NCI-H1105 (cell line): ENCODE measurements at regions not wholly inside any gene's neighbourhood (a gene's known extent, or its start where the extent isn't known, plus 50 kb on each side); places are given as distances from the start of the nearest gene placed in this dataset.

Experiments
- DNase-seq: peaks from one replicate; lab custom pipeline; 2025; lab: John Stamatoyannopoulos, UW

DNA sequence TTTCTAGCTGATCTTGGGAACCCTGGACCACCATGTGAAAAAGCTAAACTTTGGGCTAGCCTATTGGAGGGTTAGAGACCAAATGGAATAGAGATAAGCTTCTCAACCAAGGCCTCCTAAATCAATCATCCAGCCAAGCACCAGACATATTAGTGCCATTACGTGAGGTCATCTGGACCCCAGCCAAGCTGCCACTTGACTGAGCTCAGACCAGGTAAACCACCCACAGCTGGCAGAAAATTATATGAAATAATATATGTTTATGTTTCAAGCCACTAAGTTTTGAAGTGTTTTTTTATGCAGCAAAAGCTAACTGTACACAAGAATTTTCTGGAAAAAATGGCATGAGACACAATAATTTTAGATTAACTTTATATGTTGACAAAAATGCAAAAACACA, 82.6 kb upstream of the PCGF5 start:
- DNase-seq = peak; percentile 66

DNA sequence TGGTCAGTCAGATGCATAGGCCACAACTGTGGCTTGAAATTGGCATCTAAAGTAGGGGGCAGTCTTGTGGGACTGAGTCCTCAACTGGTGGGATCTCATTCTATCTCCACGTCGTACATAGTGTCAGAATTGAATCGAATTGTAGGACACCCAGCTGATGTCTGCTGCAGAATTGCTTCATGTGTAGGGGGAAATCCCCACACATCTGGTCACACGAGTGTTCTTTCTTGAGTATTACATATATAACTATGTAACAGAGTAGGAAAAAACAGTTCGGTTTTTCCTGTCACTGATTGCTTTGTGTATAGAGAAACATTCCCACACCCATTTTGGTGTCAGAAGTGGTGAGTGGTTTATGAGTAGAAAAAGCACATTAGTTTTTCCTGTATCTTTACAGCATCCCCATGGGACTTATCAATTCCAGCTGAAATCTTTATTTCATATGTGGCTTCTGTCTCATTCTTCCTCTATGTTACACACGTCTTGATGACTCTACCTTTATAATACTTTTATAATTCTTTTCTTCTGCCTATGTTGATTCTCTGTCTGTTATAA, 79.4 kb upstream of the PCGF5 start:
- no peak for DNase-seq

- no peak for DNase-seq
Observed at GRCh38 chr10:91144961-91145360, 75.5 kb upstream of the PCGF5 start.

DNA sequence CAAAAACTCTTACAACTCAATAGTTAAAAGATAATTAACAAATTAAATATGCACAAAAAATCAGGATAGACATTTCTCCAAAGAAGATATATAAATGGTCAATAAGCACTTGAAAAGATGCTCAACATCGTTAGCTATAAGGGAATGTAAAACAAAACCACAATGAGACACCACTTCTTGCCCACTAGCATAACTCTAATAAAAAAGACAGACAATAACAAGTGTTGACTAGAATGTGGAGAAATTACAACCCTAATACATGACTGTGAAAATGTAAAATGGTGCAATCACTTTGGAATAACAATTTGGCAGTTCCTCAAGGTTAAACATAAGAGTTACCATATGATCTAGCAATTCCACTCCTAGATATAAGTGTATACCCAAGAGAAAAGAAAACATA, 74.3 kb upstream of the PCGF5 start:
- no peak for DNase-seq

GRCh38 chr10:91149550-91149949, 70.9 kb upstream of the PCGF5 start:
- DNase-seq = no peak

DNA sequence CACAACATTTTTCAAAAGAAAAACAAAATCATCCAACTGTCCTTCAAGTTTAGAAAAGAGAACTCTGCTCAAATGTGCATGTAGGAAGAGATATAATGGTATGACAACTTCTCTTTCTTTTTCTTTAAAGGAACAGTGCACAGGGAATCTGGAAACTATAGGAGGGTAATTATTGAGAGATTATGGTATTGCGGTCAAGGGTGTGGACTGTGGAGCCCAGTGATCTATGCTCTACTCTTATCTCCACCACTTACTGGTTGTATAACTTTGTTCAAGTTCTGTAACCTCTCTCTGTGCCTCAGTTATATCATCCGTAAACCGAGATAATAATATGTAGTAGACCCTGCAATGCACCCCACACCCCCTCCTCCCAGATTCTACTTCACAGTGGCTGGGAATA, 69.8 kb upstream of the PCGF5 start:
- DNase-seq = no peak

GRCh38 chr10:91153508-91153907, 67.0 kb upstream of the PCGF5 start:
- no peak for DNase-seq

DNA sequence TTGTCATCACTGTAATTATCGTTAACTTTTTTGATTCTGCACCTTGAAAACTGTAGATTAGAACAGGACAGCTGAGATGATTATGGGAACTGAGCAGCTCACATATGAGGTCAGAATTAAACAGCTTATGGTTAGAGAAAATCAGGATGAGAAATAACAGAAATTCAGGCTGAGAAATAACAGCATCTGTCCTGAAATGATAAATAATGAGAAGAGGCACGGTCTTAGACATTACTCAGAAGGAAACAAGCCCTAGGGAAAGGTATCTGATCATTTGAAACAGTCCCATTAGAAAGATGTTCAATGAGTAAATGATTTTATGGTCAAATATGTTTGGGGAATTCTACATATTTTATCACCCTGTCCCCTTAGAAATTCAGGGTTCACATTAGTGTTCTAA, 65.6 kb upstream of the PCGF5 start:
- no peak for DNase-seq

- DNase-seq = no peak
Observed at GRCh38 chr10:91156196-91156595, 64.3 kb upstream of the PCGF5 start.

DNA sequence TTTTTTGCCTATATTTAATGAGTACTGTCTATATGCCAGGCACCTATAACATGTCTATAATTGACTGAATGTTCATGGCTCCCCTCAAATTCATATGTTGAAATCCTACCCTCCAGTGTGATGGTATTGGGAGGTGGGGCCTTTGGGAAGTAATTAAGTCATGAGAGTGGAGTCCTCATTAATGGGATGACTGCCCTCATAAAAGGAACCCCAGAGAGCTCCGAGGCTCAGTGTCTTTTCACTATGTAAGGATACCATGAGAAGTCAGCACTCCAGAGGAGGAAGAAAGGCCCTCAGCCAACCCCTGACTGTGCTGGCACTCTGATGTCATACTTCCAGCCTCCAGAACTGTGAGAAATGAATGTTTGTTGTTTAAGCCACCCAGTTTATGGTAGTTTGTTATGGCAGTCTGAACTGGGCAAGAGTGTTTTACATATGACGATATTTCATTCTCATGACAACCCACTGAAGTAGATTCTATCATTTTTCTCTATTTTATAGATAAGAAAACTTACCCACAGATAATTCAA, 61.1 kb upstream of the PCGF5 start:
- DNase-seq = no peak

DNA sequence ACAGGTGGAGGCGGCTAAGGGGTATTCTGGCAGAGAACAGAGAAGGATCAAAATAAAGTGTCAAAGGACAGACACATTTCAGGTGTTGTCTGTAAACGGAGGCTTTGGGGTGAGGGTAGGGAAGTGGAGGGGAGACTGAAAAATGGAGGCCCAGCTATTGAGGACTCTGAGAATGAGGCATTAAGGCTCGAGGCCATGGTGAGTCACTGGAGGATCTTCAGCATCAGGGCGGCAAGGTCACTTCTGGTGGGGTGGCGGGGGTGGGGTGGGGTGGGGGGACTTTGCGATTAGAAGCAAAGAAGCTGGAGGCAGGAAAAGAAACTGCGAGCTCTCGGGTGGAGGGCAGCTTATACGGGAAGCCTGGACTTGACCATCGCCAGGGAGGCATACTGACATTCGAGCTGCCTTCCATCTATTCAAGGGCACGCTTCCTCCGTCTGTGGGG, 58.4 kb upstream of the PCGF5 start:
- no peak for DNase-seq

DNA sequence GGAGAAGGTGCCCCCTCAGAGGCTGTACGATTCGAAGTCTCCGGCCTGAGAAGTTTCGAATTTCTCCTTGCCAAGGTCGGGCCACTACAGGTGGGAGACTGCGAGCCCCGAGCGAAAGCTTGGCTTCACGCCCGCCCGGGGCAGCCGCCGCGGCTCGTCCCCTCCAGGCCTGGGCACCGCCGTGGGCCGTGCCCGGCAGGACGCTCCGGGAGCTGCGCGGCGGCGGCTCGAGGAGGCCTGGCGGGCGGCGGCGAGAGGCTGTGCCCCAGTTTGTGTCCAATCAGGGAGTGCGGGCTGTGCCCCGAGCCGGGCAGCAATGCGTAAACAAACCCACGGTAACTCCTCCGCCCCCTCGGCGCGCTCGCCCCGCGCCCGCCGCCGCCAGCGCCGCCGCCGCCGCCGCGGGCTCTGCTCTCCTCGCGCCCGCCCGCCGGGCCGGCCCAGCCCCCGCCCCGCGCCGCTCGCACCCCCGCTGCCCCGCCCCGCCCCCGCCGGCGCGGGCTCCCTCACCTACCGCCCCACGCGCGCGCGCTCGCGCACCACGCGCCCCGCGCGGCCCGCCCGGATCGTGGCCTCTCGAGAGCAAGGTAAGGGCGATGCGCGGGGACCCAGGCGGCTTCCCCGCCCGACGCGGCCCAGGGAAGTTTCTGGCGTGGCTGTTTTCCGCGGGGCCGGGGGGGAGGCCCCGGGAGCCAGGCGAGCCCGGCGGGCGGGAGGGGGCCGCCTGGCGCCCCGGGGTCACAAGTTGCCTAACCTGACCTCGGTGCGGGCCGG, 57.8 kb upstream of the PCGF5 start:
- peak; percentile 14 for DNase-seq

GRCh38 chr10:91163269-91163868, 57.1 kb upstream of the PCGF5 start:
- DNase-seq = peak; percentile 36

GRCh38 chr10:91163869-91164474, 56.5 kb upstream of the PCGF5 start:
- no peak for DNase-seq

- no peak for DNase-seq
Observed at GRCh38 chr10:91164520-91165065, 55.9 kb upstream of the PCGF5 start.

DNA sequence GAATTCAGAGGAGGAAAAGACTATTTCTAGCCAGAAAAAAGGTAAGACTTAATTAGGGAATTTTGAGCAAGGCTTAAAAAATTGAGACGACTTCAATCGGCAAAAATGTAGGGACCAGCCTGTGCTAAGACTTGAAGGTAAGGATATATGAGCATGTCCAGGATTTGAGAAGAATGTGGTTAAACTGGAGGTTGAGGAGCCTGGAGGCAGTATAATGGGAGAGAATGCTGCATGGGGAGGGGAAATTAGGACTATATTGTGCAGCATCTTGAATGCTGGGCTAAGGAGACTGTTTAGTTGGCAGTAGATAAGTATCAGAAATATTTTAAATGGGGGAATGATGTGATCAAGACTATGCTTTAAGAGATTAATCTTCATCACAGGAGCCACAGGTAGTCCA, 53.1 kb upstream of the PCGF5 start:
- DNase-seq = no peak

DNA sequence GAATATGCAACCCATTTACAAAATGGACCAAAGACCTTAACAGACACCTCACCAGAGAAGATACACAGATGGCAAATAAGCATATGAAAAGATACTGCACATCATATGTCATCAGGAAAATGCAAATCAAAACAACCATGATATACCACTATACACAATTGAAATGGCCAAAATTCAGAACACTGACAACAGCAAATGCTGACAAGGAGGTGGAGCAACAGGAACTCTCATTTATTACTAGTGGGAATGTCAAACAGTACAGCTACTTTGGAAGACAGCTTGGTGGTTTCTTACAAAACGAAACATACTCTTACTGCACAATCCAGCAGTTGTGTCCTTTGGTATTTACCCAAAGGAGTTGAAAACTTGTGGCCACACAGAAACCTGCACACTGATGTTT, 50.0 kb upstream of the PCGF5 start:
- no peak for DNase-seq
